GM19351 (cell line): ENCODE measurements at regions not wholly inside any gene's neighbourhood (a gene's known extent, or its start where the extent isn't known, plus 50 kb on each side); places are given as distances from the start of the nearest gene placed in this dataset.

ENCODE experiments used
- ATAC-seq: cut with Tn5 transposase; IDR thresholded peaks from one replicate; pipeline ENCODE4 v1.9.1; 2021; ENCODE audit warnings: mild to moderate bottlenecking, moderate library complexity; ENCODE audit not compliant: unreplicated experiment

GRCh38 chr1:81232420-81232819 is 568.3 kb upstream of the ADGRL2 start:
- no peak for ATAC-seq

- no peak for ATAC-seq
Measured at GRCh38 chr1:81231729-81232038, 569.0 kb upstream of the ADGRL2 start.

GRCh38 chr1:81230983-81231728 is 569.6 kb upstream of the ADGRL2 start:
- no peak for ATAC-seq

- ATAC-seq = no peak
Measured at GRCh38 chr1:81228926-81229325, 571.8 kb upstream of the ADGRL2 start.

- no peak for ATAC-seq
Measured at GRCh38 chr1:81226603-81226928, 574.2 kb upstream of the ADGRL2 start.

GRCh38 chr1:81225789-81226602 is 574.7 kb upstream of the ADGRL2 start:
- ATAC-seq = peak; percentile 90

GRCh38 chr1:81224222-81224621 is 576.5 kb upstream of the ADGRL2 start:
- no peak for ATAC-seq

- ATAC-seq = no peak
Measured at GRCh38 chr1:81221564-81221963, 579.2 kb upstream of the ADGRL2 start.

GRCh38 chr1:81220614-81221071 is 580.1 kb upstream of the ADGRL2 start:
- ATAC-seq = no peak

GRCh38 chr1:81217058-81217457 is 583.7 kb upstream of the ADGRL2 start:
- ATAC-seq = no peak

GRCh38 chr1:81213279-81213678 is 587.5 kb upstream of the ADGRL2 start:
- ATAC-seq = no peak

- no peak for ATAC-seq
Measured at GRCh38 chr1:81209461-81209860, 591.3 kb upstream of the ADGRL2 start.

GRCh38 chr1:81208441-81208840 is 592.3 kb upstream of the ADGRL2 start:
- no peak for ATAC-seq

- no peak for ATAC-seq
Measured at GRCh38 chr1:81205956-81206355, 594.8 kb upstream of the ADGRL2 start.

- no peak for ATAC-seq
Measured at GRCh38 chr1:81201779-81202178, 599.0 kb upstream of the ADGRL2 start.

- no peak for ATAC-seq
Measured at GRCh38 chr1:81197591-81197990, 603.1 kb upstream of the ADGRL2 start.

GRCh38 chr1:81192647-81193642 is 607.8 kb upstream of the ADGRL2 start:
- peak; percentile 66 for ATAC-seq

GRCh38 chr1:81190003-81190402 is 610.7 kb upstream of the ADGRL2 start:
- no peak for ATAC-seq

- no peak for ATAC-seq
Measured at GRCh38 chr1:81187635-81188034, 613.1 kb upstream of the ADGRL2 start.

GRCh38 chr1:81186261-81186660 is 614.5 kb upstream of the ADGRL2 start:
- no peak for ATAC-seq

- ATAC-seq = no peak
Measured at GRCh38 chr1:81183553-81183952, 617.2 kb upstream of the ADGRL2 start.
